GM12892 (cell line): ENCODE measurements at regions not wholly inside any gene's neighbourhood (a gene's known extent, or its start where the extent isn't known, plus 50 kb on each side); places are given as distances from the start of the nearest gene placed in this dataset.

ENCODE experiments used
- POLR2A ChIP-seq: IDR thresholded peaks from 2 replicates; pipeline ENCODE4 v1.6.1; 2011; ENCODE audit warnings: low read depth, low read length, control low read depth
- POLR2AphosphoS5 ChIP-seq: IDR thresholded peaks from 2 replicates; pipeline ENCODE4 v1.6.1; 2011; ENCODE audit warnings: low read depth, low read length, control low read depth
- TAF1 ChIP-seq: IDR thresholded peaks from 2 replicates; pipeline ENCODE4 v1.6.1; 2011; ENCODE audit warnings: low read depth, mild to moderate bottlenecking, control low read depth, low read length, borderline replicate concordance

DNA sequence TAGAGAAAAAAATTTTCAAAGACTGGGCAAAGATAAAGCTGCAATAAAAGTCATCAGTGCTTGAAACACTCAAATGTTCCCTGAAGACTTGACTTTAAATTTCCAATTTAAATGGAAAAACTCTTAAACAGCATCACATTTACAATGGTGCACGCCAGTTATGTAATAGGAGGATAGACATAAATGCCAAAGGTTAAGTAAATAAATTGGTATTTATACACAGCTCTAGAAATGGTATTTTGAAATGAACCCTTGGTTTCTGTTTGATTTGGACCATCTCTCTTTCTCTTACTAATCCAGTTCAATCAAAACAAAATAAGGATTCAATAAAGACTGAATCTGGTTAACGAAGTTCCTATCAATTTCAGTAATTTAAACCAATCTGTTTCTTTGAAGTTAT lies 272.6 kb downstream of the GPM6A start:
- no peak for TF ChIP-seq POLR2A
- TF ChIP-seq POLR2AphosphoS5, result no peak
- no peak for TF ChIP-seq TAF1
